ENCODE measurements at regions not wholly inside any gene's neighbourhood (a gene's known extent, or its start where the extent isn't known, plus 50 kb on each side); places are given as distances from the start of the nearest gene placed in this dataset.

GRCh38 chr18:46422552-46423055 lies 234.4 kb downstream of the LOXHD1 start:
- no peak for TF ChIP-seq CTCF (IDR thresholded peaks at IDR 0.05)
- TF ChIP-seq RFX5 (IDR thresholded peaks at IDR 0.05), result no peak
- TF ChIP-seq MAX (IDR thresholded peaks at IDR 0.05), result no peak
- no peak for TF ChIP-seq ELK1 (IDR thresholded peaks at IDR 0.05; ENCODE audit: low read depth, low read length)
- no peak for TF ChIP-seq POLR2A (IDR thresholded peaks at IDR 0.05; ENCODE audit: low read length)
- no peak for TF ChIP-seq KDM1A (IDR thresholded peaks at IDR 0.05; ENCODE audit: low read depth)
- no peak for TF ChIP-seq SMC3 (IDR thresholded peaks at IDR 0.05)
- TF ChIP-seq SREBF2 (IDR thresholded peaks at IDR 0.05), result no peak
- TF ChIP-seq REST (IDR thresholded peaks at IDR 0.05), result no peak
- no peak for TF ChIP-seq CHD4 (IDR thresholded peaks at IDR 0.05; ENCODE audit: borderline replicate concordance)
- TF ChIP-seq RNF2 (IDR thresholded peaks at IDR 0.05; ENCODE audit: borderline replicate concordance, low read depth), result no peak
- no peak for TF ChIP-seq BCL3 (IDR thresholded peaks at IDR 0.05)
- TF ChIP-seq KDM5A (IDR thresholded peaks at IDR 0.05), result no peak
- TF ChIP-seq NR3C1 (IDR thresholded peaks at IDR 0.05), result no peak

Measured in A549 (cell line).